HEK293 (cell line): ENCODE measurements at regions not wholly inside any gene's neighbourhood (a gene's known extent, or its start where the extent isn't known, plus 50 kb on each side); places are given as distances from the start of the nearest gene placed in this dataset.
"Not testable (repeated sequence)": the region's sequence is repeated elsewhere in the genome, so short reads cannot be mapped to it uniquely, and the experiment has no call there.

Experiments
- CTCF ChIA-PET: fragments of 350-600 bp; formaldehyde crosslinking; extraction: SDS; loops from one replicate; lab custom pipeline; 2021; ENCODE audit warnings: antibody characterized with exemption; lab: Yijun Ruan, JAX
- POLR2A ChIA-PET: fragments of 300-600 bp; formaldehyde crosslinking; extraction: SDS; loops from one replicate; lab custom pipeline; 2020; ENCODE audit warnings: antibody characterized with exemption, inconsistent platforms; lab: Yijun Ruan, JAX
- H3K27ac ChIP-seq: fragments of 200-500 bp; sonication (Bioruptor generic); 2 replicates; pipeline ENCODE4 v1.5.1; 2014; ENCODE audit warnings: low read depth, low read length, control low read depth, inconsistent platforms; ENCODE audit errors: extremely low read depth
- H3K36me3 ChIP-seq, 2 experiments: fragments of 200-500 bp in 1 of 2; sonication (Bioruptor generic) in 1 of 2; 1 replicate in 1 of 2; 2 replicates in 1 of 2; pipeline ENCODE4 v1.5.1; 2014 to 2017; ENCODE audit warnings: inconsistent platforms in 2 of 2, low read length in 2 of 2; ENCODE audit not compliant: control insufficient read depth in 2 of 2, insufficient read depth in 1 of 2
- H3K4me1 ChIP-seq: fragments of 200-500 bp; sonication (Bioruptor generic); 2 replicates; pipeline ENCODE4 v1.5.1; 2014; ENCODE audit warnings: mild to moderate bottlenecking, low read length, inconsistent platforms; ENCODE audit not compliant: control insufficient read depth, insufficient read depth
- H3K4me3 ChIP-seq: 2 replicates; pipeline ENCODE4 v1.5.1; 2011; ENCODE audit warnings: low read depth, mild to moderate bottlenecking, control low read depth, low read length, moderate library complexity
- H3K9me3 ChIP-seq: fragments of 200-500 bp; sonication (Bioruptor generic); 2 replicates; pipeline ENCODE4 v1.5.1; 2014; ENCODE audit warnings: low read depth, low read length, inconsistent platforms; ENCODE audit not compliant: control insufficient read depth, insufficient read depth
- ATF2 ChIP-seq: fragments of 450-650 bp; formaldehyde crosslinking; IDR thresholded peaks from 2 replicates; pipeline ENCODE4 v1.5.1; 2016; ENCODE audit warnings: missing biosample characterization, missing genetic modification characterization, low read depth
- HOXA7 ChIP-seq: sonication (generic); formaldehyde crosslinking; IDR thresholded peaks from 2 replicates; pipeline ENCODE4 v1.8.1; 2022; ENCODE audit warnings: missing genetic modification reagents, borderline replicate concordance
- HOXD13 ChIP-seq: sonication (generic); formaldehyde crosslinking; IDR thresholded peaks from 2 replicates; pipeline ENCODE4 v1.8.0; 2022; ENCODE audit warnings: missing genetic modification reagents, borderline replicate concordance
- OVOL3 ChIP-seq: fragments of 450-650 bp; formaldehyde crosslinking; IDR thresholded peaks from 2 replicates; pipeline ENCODE4 v1.5.1; 2016; ENCODE audit warnings: missing biosample characterization, missing genetic modification characterization
- PBX3 ChIP-seq: sonication (generic); formaldehyde crosslinking; IDR thresholded peaks from 2 replicates; pipeline ENCODE4 v1.8.1; 2022; ENCODE audit warnings: mild to moderate bottlenecking, moderate library complexity, missing genetic modification reagents
- SCRT2 ChIP-seq: fragments of 450-650 bp; formaldehyde crosslinking; IDR thresholded peaks from 2 replicates; pipeline ENCODE4 v1.5.1; 2016; ENCODE audit warnings: missing biosample characterization, missing genetic modification characterization
- YY2 ChIP-seq: fragments of 450-650 bp; formaldehyde crosslinking; IDR thresholded peaks from 2 replicates; pipeline ENCODE4 v1.5.1; 2016; ENCODE audit warnings: missing biosample characterization, missing genetic modification characterization
- ZBTB21 ChIP-seq: fragments of 450-650 bp; formaldehyde crosslinking; IDR thresholded peaks from 2 replicates; pipeline ENCODE4 v1.5.1; 2017; ENCODE audit warnings: missing biosample characterization, missing genetic modification characterization
- ZEB2 ChIP-seq: fragments of 450-650 bp; formaldehyde crosslinking; IDR thresholded peaks from 2 replicates; pipeline ENCODE4 v1.5.1; 2016; ENCODE audit warnings: missing biosample characterization, missing genetic modification characterization
- ZIC2 ChIP-seq: fragments of 450-650 bp; formaldehyde crosslinking; IDR thresholded peaks from 2 replicates; pipeline ENCODE4 v1.5.1; 2016; ENCODE audit warnings: missing biosample characterization, missing genetic modification characterization
- ZNF114 ChIP-seq: fragments of 450-650 bp; formaldehyde crosslinking; IDR thresholded peaks from 2 replicates; pipeline ENCODE4 v1.5.0; 2017; ENCODE audit warnings: missing biosample characterization, missing genetic modification characterization
- ZNF157 ChIP-seq: fragments of 450-650 bp; formaldehyde crosslinking; IDR thresholded peaks from 2 replicates; pipeline ENCODE4 v1.5.1; 2016; ENCODE audit warnings: missing biosample characterization, missing genetic modification characterization
- ZNF175 ChIP-seq: fragments of 450-650 bp; formaldehyde crosslinking; IDR thresholded peaks from 2 replicates; pipeline ENCODE4 v1.5.1; 2016; ENCODE audit warnings: missing biosample characterization, missing genetic modification characterization
- ZNF19 ChIP-seq: fragments of 450-650 bp; formaldehyde crosslinking; IDR thresholded peaks from 2 replicates; pipeline ENCODE4; 2016; ENCODE audit warnings: missing biosample characterization, missing genetic modification characterization, low read depth
- ZNF335 ChIP-seq: fragments of 450-650 bp; formaldehyde crosslinking; conservative IDR thresholded peaks from 2 replicates; pipeline ENCODE4 v1.5.1; 2016; ENCODE audit warnings: missing biosample characterization, missing genetic modification characterization
- ZNF354C ChIP-seq: fragments of 450-650 bp; formaldehyde crosslinking; IDR thresholded peaks from 2 replicates; pipeline ENCODE4 v1.5.1; 2016; ENCODE audit warnings: missing biosample characterization, missing genetic modification characterization, low read depth, borderline replicate concordance
- ZNF426 ChIP-seq: fragments of 450-650 bp; formaldehyde crosslinking; IDR thresholded peaks from 2 replicates; pipeline ENCODE4 v1.5.1; 2017; ENCODE audit warnings: missing biosample characterization, missing genetic modification characterization, mild to moderate bottlenecking, inconsistent platforms, moderate library complexity
- ZNF530 ChIP-seq: fragments of 450-650 bp; formaldehyde crosslinking; IDR thresholded peaks from 2 replicates; pipeline ENCODE4 v1.5.1; 2016; ENCODE audit warnings: low read depth, missing biosample characterization, missing genetic modification characterization
- ZNF544 ChIP-seq: fragments of 450-650 bp; formaldehyde crosslinking; IDR thresholded peaks from 2 replicates; pipeline ENCODE4 v1.5.0; 2017; ENCODE audit warnings: missing biosample characterization, missing genetic modification characterization
- ZNF549 ChIP-seq: fragments of 450-650 bp; IDR thresholded peaks from 2 replicates; pipeline ENCODE4 v1.5.1; 2018; ENCODE audit warnings: missing biosample characterization, missing genetic modification characterization, mild to moderate bottlenecking, inconsistent platforms, moderate library complexity
- ZNF560 ChIP-seq: fragments of 450-650 bp; formaldehyde crosslinking; IDR thresholded peaks from 2 replicates; pipeline ENCODE4 v1.5.1; 2017; ENCODE audit warnings: missing biosample characterization, missing genetic modification characterization, borderline replicate concordance
- ZNF610 ChIP-seq: fragments of 450-650 bp; formaldehyde crosslinking; IDR thresholded peaks from 2 replicates; pipeline ENCODE4 v1.5.1; 2016; ENCODE audit warnings: missing biosample characterization, missing genetic modification characterization, borderline replicate concordance
- ZNF623 ChIP-seq: fragments of 450-650 bp; formaldehyde crosslinking; IDR thresholded peaks from 2 replicates; pipeline ENCODE4 v1.5.1; 2016; ENCODE audit warnings: missing biosample characterization, missing genetic modification characterization
- ZNF629 ChIP-seq: fragments of 450-650 bp; formaldehyde crosslinking; IDR thresholded peaks from 2 replicates; pipeline ENCODE4 v1.5.1; 2017; ENCODE audit warnings: missing biosample characterization, missing genetic modification characterization
- ZNF664 ChIP-seq: fragments of 450-650 bp; formaldehyde crosslinking; IDR thresholded peaks from 2 replicates; pipeline ENCODE4 v1.5.1; 2016; ENCODE audit warnings: missing biosample characterization, missing genetic modification characterization
- ZNF843 ChIP-seq: fragments of 450-650 bp; formaldehyde crosslinking; IDR thresholded peaks from 2 replicates; pipeline ENCODE4 v1.5.1; 2016; ENCODE audit warnings: missing biosample characterization, missing genetic modification characterization
- ZSCAN30 ChIP-seq: fragments of 450-650 bp; IDR thresholded peaks from 2 replicates; pipeline ENCODE4 v1.5.1; 2018; ENCODE audit warnings: missing biosample characterization, mild to moderate bottlenecking, missing genetic modification characterization, moderate library complexity

- CTCF ChIA-PET: no interaction called here
- H3K9me3 ChIP-seq: no peaks in the 10 kb centered on the region
- H3K4me1 ChIP-seq: no peaks in the 10 kb centered on the region
- H3K4me3 ChIP-seq: no peak overlapping the region
- POLR2A ChIA-PET: no interaction called here
- no peak for TF ChIP-seq ZIC2 (tag by site-specific recombination)
- no peak for TF ChIP-seq ZNF19
- TF ChIP-seq ZNF629 (tag by site-specific recombination): 0 out of 2 replicates have a peak, but pooled peaks have one; percentile 14
- peak; percentile 47; the same call in 1 of the 2 replicates for TF ChIP-seq ZBTB21 (tag by site-specific recombination)
- TF ChIP-seq PBX3 (CRISPR knock-in tag): no peak
- TF ChIP-seq ZNF664: no peak
- TF ChIP-seq ZNF157: no peak
- TF ChIP-seq, all 188 proteins: peak for 2
- no peak overlapping the region for H3K27ac ChIP-seq
- no peaks in the 10 kb centered on the region for H3K36me3 ChIP-seq
These were observed 82.7 kb upstream of the FGF13 start for GRCh38 chrX:138794246-138794645.

GRCh38 chrX:138791551-138791950 lies 80.0 kb upstream of the FGF13 start:
- POLR2A ChIA-PET: no interaction called here

GRCh38 chrX:138788771-138789170 lies 77.3 kb upstream of the FGF13 start:
- Histone ChIP-seq H3K27ac (no peak overlapping the region), H3K36me3 (no peaks in the 10 kb centered on the region), H3K9me3 (no peaks in the 10 kb centered on the region), H3K4me1 (no peaks in the 10 kb centered on the region), H3K4me3 (no peak overlapping the region)
- ChIA-PET POLR2A (interaction anchor here (0.7 kb wide), 1 partner anchor 36 kb away, joined by 3 read pairs; no protein-coding TSS in a partner anchor), CTCF (no interaction called here)
- TF ChIP-seq ZNF175: no peak

More at GRCh38 chrX:138791551-138791950, 80.0 kb upstream of the FGF13 start:
- H3K27ac ChIP-seq: no peak overlapping the region
- no peaks in the 10 kb centered on the region for H3K36me3 ChIP-seq
- no peaks in the 10 kb centered on the region for H3K9me3 ChIP-seq
- H3K4me3 ChIP-seq: no peak overlapping the region
- CTCF ChIA-PET: interaction anchor here (2.1 kb wide), 1 partner anchor 16 kb away, joined by 5 read pairs; no protein-coding TSS in a partner anchor
- TF ChIP-seq YY2 (tag by site-specific recombination) (no peak), ZNF335 (no peak), ZEB2 (tag by site-specific recombination) (no peak), ZNF426 (no peak), HOXD13 (CRISPR knock-in tag) (no peak), ZNF544 (tag by site-specific recombination) (no peak), HOXA7 (CRISPR knock-in tag) (no peak), ZNF610 (tag by site-specific recombination) (no peak), ZNF19 (no peak), ZNF354C (tag by site-specific recombination) (no peak), ZSCAN30 (tag by site-specific recombination) (no peak), ZNF530 (tag by site-specific recombination) (no peak), ZNF843 (no peak), ZNF549 (no peak), OVOL3 (tag by site-specific recombination) (no peak), ATF2 (no peak), ZNF623 (tag by site-specific recombination) (no peak), SCRT2 (tag by site-specific recombination) (no peak), ZNF114 (tag by site-specific recombination) (no peak), ZNF560 (tag by site-specific recombination) (no peak)
- no peaks in the 10 kb centered on the region for H3K4me1 ChIP-seq

GRCh38 chrX:138778576-138778909 lies 67.0 kb upstream of the FGF13 start:
- H3K4me1 ChIP-seq, H3K9me3 ChIP-seq, H3K36me3 ChIP-seq, POLR2A ChIA-PET, H3K27ac ChIP-seq, H3K4me3 ChIP-seq: not testable (repeated sequence)
- CTCF ChIA-PET: interaction anchor here (0.6 to 1.2 kb wide), 2 partner anchors 583 to 781 kb away, joined by 3 to 4 read pairs; no protein-coding TSS in a partner anchor
